Right atrium auricular region (tissue), 2 donors: ENCODE measurements at regions not wholly inside any gene's neighbourhood (a gene's known extent, or its start where the extent isn't known, plus 50 kb on each side); places are given as distances from the start of the nearest gene placed in this dataset.
A peak's percentile ranks its signal among the peaks of the same experiment; 100 is the strongest.

ENCODE experiments used
- DNase-seq: peaks from one replicate; pipeline ENCODE4 v3.0.0-alpha.2; 2019; ENCODE audit warnings: low spot score
- H3K27ac ChIP-seq, 2 donors: fragments of 200-600 bp; sonication (generic); 1 replicate in 1 of 2; 2 replicates in 1 of 2; pipeline ENCODE4 v1.5.1; 2016 to 2019
- H3K27me3 ChIP-seq, 2 donors: fragments of 200-600 bp; sonication (generic); one replicate each; pipeline versions ENCODE4 v1.5.1 to v1.6.0; 2017 to 2019
- H3K36me3 ChIP-seq: fragments of 200-600 bp; sonication (generic); one replicate; pipeline ENCODE4 v1.5.1; 2016
- H3K4me1 ChIP-seq, 2 donors: fragments of 200-600 bp; sonication (generic); one replicate each; pipeline versions ENCODE4 v1.5.1 to v1.6.0; 2017 to 2019
- H3K4me3 ChIP-seq, 2 donors: fragments of 200-600 bp; sonication (generic); 1 replicate in 1 of 2; 2 replicates in 1 of 2; pipeline ENCODE4 v1.5.1; 2017 to 2019; ENCODE audit warnings: mild to moderate bottlenecking in 1 of 2, moderate library complexity in 1 of 2
- H3K9me3 ChIP-seq, 2 donors: fragments of 200-600 bp; sonication (generic); one replicate each; pipeline ENCODE4 v1.5.1; 2019
- CTCF ChIP-seq, 2 donors: fragments of 200-600 bp; sonication (generic); IDR thresholded peaks; one replicate each; pipeline ENCODE4 v1.5.1; 2019; ENCODE audit warnings: antibody characterized with exemption in 2 of 2

DNA sequence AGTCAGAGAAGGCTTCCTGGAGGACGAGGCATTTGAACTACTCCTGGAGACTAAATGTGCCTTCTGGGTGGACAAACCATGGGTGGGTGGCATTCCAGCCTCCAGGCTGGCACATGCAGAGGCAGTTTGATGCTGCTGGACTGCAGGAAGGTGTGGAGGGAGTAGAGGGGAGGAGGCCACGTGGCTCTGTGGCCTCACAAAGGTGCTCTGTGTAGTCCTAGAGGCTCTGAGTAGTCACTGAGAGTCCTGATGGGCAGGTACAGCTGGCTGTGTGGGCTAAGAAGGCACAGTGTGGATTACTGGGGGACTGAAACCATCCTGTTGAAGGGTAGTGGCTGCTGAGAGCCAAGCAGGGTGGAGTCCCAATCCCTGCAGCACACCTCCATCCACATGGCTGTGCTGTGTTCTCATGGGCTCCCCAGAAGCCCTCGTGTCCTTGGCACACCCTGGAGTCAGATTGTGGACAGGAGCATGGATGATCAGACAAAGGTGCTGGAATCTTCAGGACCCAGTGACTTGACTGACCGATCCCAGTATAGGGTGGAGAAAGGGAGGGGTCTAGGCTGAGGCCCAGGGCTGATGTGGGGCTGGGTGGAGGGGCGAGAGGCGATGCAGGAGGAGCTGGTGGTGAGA, 87.4 kb upstream of the HS6ST1 start:
- DNase-seq, result peak; percentile 42
- Histone ChIP-seq H3K4me1 (no peaks in the 10 kb centered on the region), H3K9me3 (no peaks in the 10 kb centered on the region), H3K27ac (no peak overlapping the region), H3K27me3 (no peaks in the 10 kb centered on the region), H3K36me3 (no peaks in the 10 kb centered on the region), H3K4me3 (no peak overlapping the region)
- no peak for TF ChIP-seq CTCF (IDR thresholded peaks at IDR 0.05)

DNA sequence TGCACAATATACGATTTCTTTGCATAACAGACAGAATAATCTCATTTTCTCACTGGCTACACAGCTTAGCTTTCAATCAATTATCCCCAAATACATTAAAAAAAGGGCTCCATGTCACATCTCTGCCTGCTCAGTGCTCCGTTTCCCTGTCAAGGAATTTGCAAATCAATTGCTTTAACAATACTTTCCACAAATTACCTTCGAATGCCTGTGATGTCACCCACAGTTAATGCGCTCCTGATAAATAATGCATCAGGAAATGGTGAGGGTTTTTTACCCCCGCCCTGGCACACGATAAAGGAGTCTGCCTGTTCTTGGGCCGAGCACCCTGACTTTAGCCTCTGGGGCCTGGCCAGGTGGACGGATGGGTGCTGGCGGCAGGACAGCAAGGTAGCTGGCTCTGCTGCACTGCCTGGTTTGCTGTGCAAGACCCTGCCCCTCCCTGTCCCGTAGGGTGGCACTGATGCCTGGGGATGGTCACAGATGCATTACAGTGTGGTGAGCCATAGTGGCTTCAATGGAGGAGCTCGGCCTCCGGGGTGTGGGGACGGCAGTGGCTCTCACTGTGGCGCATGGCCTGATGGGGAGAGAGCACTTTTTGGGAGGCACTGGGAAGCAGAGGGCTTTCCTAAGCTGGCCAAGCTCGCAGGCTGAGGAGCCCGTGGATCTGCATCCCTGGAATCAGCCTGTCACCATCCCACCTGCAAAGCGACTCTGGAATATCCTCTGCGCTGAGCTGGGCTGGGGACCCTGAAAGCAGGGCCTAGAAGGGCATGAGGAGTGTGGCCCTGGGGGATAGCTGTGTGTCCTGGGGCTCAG, 88.3 kb upstream of the HS6ST1 start:
- TF ChIP-seq CTCF (IDR thresholded peaks at IDR 0.05), result no peak
- no peaks in the 10 kb centered on the region for H3K4me1 ChIP-seq
- no peak overlapping the region for H3K4me3 ChIP-seq
- no peaks in the 10 kb centered on the region for H3K9me3 ChIP-seq
- no peaks in the 10 kb centered on the region for H3K36me3 ChIP-seq
- DNase-seq, result peak; percentile 49
- no peak overlapping the region for H3K27ac ChIP-seq
- no peaks in the 10 kb centered on the region for H3K27me3 ChIP-seq

DNA sequence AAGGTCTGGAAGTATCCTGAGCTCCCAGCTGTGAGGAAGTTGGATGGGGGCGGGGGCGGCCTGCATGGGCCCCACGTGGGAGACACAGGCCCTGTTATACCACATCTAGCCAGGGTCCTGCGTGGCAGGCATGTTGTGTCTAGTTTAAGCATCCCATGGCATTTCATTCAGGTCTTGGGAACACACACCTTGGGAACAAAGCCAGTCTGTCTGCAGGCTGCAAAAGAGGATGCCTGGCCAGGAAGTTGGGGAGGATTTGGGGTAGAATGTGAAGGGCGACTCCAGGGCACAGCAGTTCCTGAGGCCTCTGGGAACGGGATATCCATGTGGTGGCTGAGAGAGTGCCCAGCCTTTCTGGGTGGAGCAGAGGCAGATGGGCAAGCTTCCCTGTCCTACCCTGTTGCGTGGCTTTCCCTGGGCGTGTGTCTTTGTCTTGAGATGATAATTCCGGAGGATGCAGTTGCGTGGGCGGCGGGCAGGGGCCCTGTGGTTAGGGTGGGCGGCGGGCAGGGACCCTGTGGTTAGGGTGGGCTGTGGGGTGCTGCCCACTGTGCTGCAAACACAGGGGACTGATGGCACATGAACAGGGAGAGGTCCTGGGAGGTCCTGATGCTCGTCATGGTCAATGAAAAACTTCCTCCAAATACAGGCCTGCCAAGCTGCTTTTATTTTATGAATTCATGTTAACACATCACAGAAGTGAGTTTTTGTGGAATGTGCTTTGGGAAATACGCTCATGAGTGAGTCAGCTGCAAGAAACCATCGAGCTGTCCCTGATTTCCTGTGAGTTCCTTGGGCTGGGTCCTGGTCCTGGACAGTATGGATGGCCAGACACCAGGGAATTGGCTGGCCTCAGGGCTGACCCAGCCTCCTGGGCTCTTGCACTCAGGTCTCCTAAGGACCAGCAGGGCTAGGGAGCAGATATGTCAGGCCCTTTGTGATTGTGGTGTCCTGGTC, 90.0 kb upstream of the HS6ST1 start:
- TF ChIP-seq CTCF (IDR thresholded peaks at IDR 0.05), result no peak
- H3K27ac ChIP-seq, result no peak overlapping the region

GRCh38 chr2:128409326-128410034, 90.8 kb upstream of the HS6ST1 start:
- no peak for TF ChIP-seq CTCF (IDR thresholded peaks at IDR 0.05)
- Histone ChIP-seq H3K4me3 (no peak overlapping the region), H3K27me3 (no peaks in the 10 kb centered on the region), H3K36me3 (no peaks in the 10 kb centered on the region), H3K9me3 (no peaks in the 10 kb centered on the region), H3K27ac (no peak overlapping the region), H3K4me1 (no peaks in the 10 kb centered on the region)
- DNase-seq, result peak; percentile 42

More for the DNA sequence above, 90.0 kb upstream of the HS6ST1 start:
- peak; percentile 54 for DNase-seq
- no peaks in the 10 kb centered on the region for H3K4me1 ChIP-seq
- H3K4me3 ChIP-seq, result no peak overlapping the region
- no peaks in the 10 kb centered on the region for H3K27me3 ChIP-seq
- H3K9me3 ChIP-seq, result no peaks in the 10 kb centered on the region
- H3K36me3 ChIP-seq, result no peaks in the 10 kb centered on the region

- Histone ChIP-seq H3K4me1 (no peaks in the 10 kb centered on the region), H3K27me3 (no peaks in the 10 kb centered on the region), H3K36me3 (no peaks in the 10 kb centered on the region), H3K9me3 (no peaks in the 10 kb centered on the region), H3K27ac (no peak overlapping the region), H3K4me3 (no peak overlapping the region)
- DNase-seq, result peak; percentile 51
- TF ChIP-seq CTCF (IDR thresholded peaks at IDR 0.05), result no peak
Observed at GRCh38 chr2:128410035-128410757, 91.5 kb upstream of the HS6ST1 start.
